Aorta (tissue), 5 donors: ENCODE measurements at regions not wholly inside any gene's neighbourhood (a gene's known extent, or its start where the extent isn't known, plus 50 kb on each side); places are given as distances from the start of the nearest gene placed in this dataset.

Experiments
- ATAC-seq: fragments of 200-7000 bp; cut with Tn5 transposase; one replicate; pipeline ENCODE4 v1.9.1; 2022; ENCODE audit warnings: moderate library complexity; ENCODE audit not compliant: low FRiP score
- DNase-seq, 2 donors: peaks; one replicate each; pipeline ENCODE4 v3.0.0-alpha.2; 2020
- H3K27ac ChIP-seq, 2 donors: one replicate each; pipeline ENCODE4 v1.5.1; 2013; ENCODE audit warnings: low read length in 2 of 2, mild to moderate bottlenecking in 2 of 2, moderate library complexity in 2 of 2, control low read depth in 1 of 2, inconsistent platforms in 1 of 2, low read depth in 1 of 2
- H3K27me3 ChIP-seq, 2 donors: one replicate each; pipeline ENCODE4 v1.6.1; 2013; ENCODE audit warnings: control low read depth in 1 of 2, low read length in 1 of 2, mild to moderate bottlenecking in 1 of 2, moderate library complexity in 1 of 2; ENCODE audit not compliant: insufficient read depth in 2 of 2, control insufficient read depth in 1 of 2
- H3K36me3 ChIP-seq, 2 donors: one replicate each; pipeline ENCODE4 v1.6.1; 2013; ENCODE audit warnings: control low read depth in 1 of 2, low read length in 1 of 2, mild to moderate bottlenecking in 1 of 2; ENCODE audit not compliant: insufficient read depth in 2 of 2, control insufficient read depth in 1 of 2
- H3K4me1 ChIP-seq, 2 donors: one replicate each; pipeline ENCODE4 v1.6.1; 2013; ENCODE audit warnings: low read length in 2 of 2, control low read depth in 1 of 2, mild to moderate bottlenecking in 1 of 2, moderate library complexity in 1 of 2; ENCODE audit not compliant: insufficient read depth in 2 of 2, control insufficient read depth in 1 of 2
- H3K4me3 ChIP-seq, 2 donors: one replicate each; pipeline ENCODE4 v1.5.1; 2013; ENCODE audit warnings: low read length in 2 of 2, control low read depth in 1 of 2, mild to moderate bottlenecking in 1 of 2
- H3K9me3 ChIP-seq: one replicate; pipeline ENCODE4 v1.6.1; 2013; ENCODE audit warnings: mild to moderate bottlenecking, low read length; ENCODE audit not compliant: control insufficient read depth
- WGBS, 2 donors: extraction: QIAGEN DNeasy Blood & Tissue Kit; methylation state at CpG; one replicate each; pipeline ENCODE4 v1.1.7; 2013; 5-methylcytosine and 5-hydroxymethylcytosine counted together
- intact Hi-C, 2 donors: fragments of 100-400 bp; cut with DNase I; formaldehyde crosslinking; loops; one replicate each; pipeline versions ENCODE4 v1.14.2 to v1.15.0; 2022
- donor health status: healthy with polysubstance abuse.
- donor health status: Bipolar disorder and iron deficiency.
- donor health status: DM: no; HTN: no; CAD: no.
- donor health status: DM: no; HTN: no; CAD: no.
- donor health status: DM: yes; HTN: yes; CAD: no.

GRCh38 chr6:18990059-18990978, 603.2 kb downstream of the RNF144B start:
- H3K9me3 ChIP-seq, result no peaks in the 10 kb centered on the region
- intact Hi-C loops, result loop anchor here in 1 of 2 donors (10.0 kb wide), 2 partner anchors 864 to 1064 kb away; no protein-coding TSS in a partner anchor
- H3K27ac ChIP-seq, result no peak overlapping the region
- 51 to 52% methylated on average over 24 of the region's 24 CpGs for WGBS, 2 donors
- H3K36me3 ChIP-seq, result no peaks in the 10 kb centered on the region
- DNase-seq, result peak; percentile 62 to 88
- no peak overlapping the region for H3K4me3 ChIP-seq
- peak; percentile 41 for ATAC-seq
- H3K4me1 ChIP-seq, result no peaks in the 10 kb centered on the region
- no peaks in the 10 kb centered on the region for H3K27me3 ChIP-seq

- Histone ChIP-seq H3K27me3 (no peaks in the 10 kb centered on the region), H3K4me3 (no peak overlapping the region), H3K36me3 (no peaks in the 10 kb centered on the region), H3K4me1 (no peaks in the 10 kb centered on the region), H3K9me3 (no peaks in the 10 kb centered on the region), H3K27ac (no peak overlapping the region)
- 50 to 51% methylated on average over 2 of the region's 2 CpGs for WGBS, 2 donors
- no peak for ATAC-seq
- no peak for DNase-seq
- intact Hi-C loops, result loop anchor here in 1 of 2 donors (10.0 kb wide), 2 partner anchors 857 to 1057 kb away; no protein-coding TSS in a partner anchor
Measured at GRCh38 chr6:18997375-18997826, 610.3 kb downstream of the RNF144B start.

GRCh38 chr6:19002976-19003560, 615.9 kb downstream of the RNF144B start:
- H3K36me3 ChIP-seq, result no peaks in the 10 kb centered on the region
- WGBS, 2 donors, result 78 to 79% methylated on average over 1 of the region's 1 CpG
- no peaks in the 10 kb centered on the region for H3K9me3 ChIP-seq
- intact Hi-C loops, result no loop called here
- H3K27me3 ChIP-seq, result no peaks in the 10 kb centered on the region
- no peaks in the 10 kb centered on the region for H3K4me1 ChIP-seq
- H3K4me3 ChIP-seq, result no peak overlapping the region
- ATAC-seq (no peak), DNase-seq (no peak)
- H3K27ac ChIP-seq, result no peak overlapping the region

DNA sequence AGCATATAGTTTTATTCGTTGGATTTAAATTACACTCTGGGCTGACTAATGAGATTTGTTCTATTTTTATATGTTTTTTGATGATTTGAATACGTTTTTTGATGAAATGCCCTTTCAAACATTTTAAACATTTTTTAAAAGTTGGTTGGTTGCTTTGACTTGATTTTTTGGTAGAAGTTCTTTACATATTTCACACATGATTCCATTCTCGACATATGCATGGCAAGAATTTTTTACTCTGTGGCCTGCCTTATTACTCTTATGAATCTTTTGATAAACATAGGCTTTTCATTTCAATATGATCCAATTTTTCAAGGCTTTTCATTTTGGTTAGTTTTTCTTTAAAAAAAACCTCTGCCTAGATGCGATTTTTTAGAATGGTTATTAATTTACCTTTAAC, 617.0 kb downstream of the RNF144B start:
- intact Hi-C loops, result no loop called here
- Histone ChIP-seq H3K27ac (no peak overlapping the region), H3K27me3 (no peaks in the 10 kb centered on the region), H3K4me1 (no peaks in the 10 kb centered on the region), H3K4me3 (no peak overlapping the region), H3K9me3 (no peaks in the 10 kb centered on the region), H3K36me3 (no peaks in the 10 kb centered on the region)
- DNase-seq (no peak), ATAC-seq (no peak)
- WGBS, 2 donors, result 47 to 67% methylated on average over 4 of the region's 4 CpGs

DNA sequence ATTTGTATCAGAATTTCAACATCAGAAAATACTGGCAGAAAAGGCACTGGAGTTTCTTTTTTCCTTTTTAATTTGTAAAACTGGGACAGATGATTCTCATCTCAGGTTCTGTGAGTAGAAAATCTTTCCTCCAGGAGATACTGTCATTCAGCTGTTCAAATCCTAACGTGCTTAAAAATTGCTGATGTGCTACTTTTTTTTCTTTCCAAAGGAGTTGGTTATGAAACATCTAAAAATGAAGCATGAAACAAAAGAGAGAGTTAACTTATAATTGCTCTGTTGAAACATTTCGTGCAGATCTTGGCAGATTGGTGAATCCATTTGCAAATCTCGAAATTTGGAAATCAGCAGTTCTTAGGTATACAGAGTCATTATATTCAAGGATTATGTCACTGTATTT, 622.6 kb downstream of the RNF144B start:
- no peak for ATAC-seq
- DNase-seq, result no peak
- 86 to 89% methylated on average over 3 of the region's 3 CpGs for WGBS, 2 donors
- H3K36me3 ChIP-seq, result no peaks in the 10 kb centered on the region
- intact Hi-C loops, result no loop called here
- H3K9me3 ChIP-seq, result no peaks in the 10 kb centered on the region
- no peak overlapping the region for H3K27ac ChIP-seq
- H3K4me1 ChIP-seq, result no peaks in the 10 kb centered on the region
- H3K4me3 ChIP-seq, result no peak overlapping the region
- no peaks in the 10 kb centered on the region for H3K27me3 ChIP-seq

DNA sequence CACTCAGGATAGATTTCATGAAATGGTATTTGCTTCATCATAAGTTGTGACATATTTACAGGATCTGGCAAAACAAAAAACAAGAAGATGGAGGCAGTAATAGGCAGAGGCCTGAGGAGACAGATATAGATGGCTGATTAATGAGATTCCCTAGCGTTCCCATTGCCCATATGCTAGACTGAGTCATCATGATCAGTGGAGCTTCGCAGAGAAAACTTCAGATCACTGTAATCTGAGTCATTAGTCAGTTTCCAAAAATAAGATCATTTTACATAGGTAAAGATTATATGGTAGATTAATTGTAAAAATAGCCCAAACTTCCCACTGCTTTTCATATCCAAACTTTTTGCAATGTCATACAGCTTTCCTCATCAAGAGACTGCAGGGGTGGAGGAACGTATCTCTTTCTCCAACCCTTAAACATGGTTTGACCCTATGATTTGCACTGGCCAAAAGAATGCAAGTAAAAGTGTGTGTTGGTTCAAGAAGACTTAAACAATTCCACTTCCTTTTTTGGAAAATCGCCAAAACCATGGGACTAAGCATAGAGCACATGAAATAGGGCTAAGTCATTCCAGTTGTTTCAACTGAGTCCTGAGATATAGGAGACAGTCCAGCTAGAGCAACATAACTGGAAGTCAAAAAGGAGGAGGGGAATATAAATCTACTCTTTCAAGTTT, 626.0 kb downstream of the RNF144B start:
- Histone ChIP-seq H3K9me3 (no peaks in the 10 kb centered on the region), H3K27me3 (no peaks in the 10 kb centered on the region), H3K4me1 (no peaks in the 10 kb centered on the region), H3K4me3 (no peak overlapping the region), H3K36me3 (no peaks in the 10 kb centered on the region), H3K27ac (no peak overlapping the region)
- DNase-seq (no peak), ATAC-seq (no peak)
- intact Hi-C loops, result no loop called here
- WGBS, 2 donors, result 86 to 91% methylated on average over 4 of the region's 4 CpGs

GRCh38 chr6:19024737-19025136, 637.6 kb downstream of the RNF144B start:
- intact Hi-C loops, result loop anchor here (2.0 kb wide), 2 partner anchors 826 to 828 kb away; no protein-coding TSS in a partner anchor
- Histone ChIP-seq H3K9me3 (no peaks in the 10 kb centered on the region), H3K27ac (no peak overlapping the region), H3K4me1 (peaks cover 0 to 5% of the 10 kb centered on the region in 2 donors), H3K27me3 (no peaks in the 10 kb centered on the region), H3K36me3 (no peaks in the 10 kb centered on the region), H3K4me3 (no peak overlapping the region)
- 17 to 26% methylated on average over 4 of the region's 4 CpGs for WGBS, 2 donors
- DNase-seq (no peak), ATAC-seq (peak; percentile 67)

DNA sequence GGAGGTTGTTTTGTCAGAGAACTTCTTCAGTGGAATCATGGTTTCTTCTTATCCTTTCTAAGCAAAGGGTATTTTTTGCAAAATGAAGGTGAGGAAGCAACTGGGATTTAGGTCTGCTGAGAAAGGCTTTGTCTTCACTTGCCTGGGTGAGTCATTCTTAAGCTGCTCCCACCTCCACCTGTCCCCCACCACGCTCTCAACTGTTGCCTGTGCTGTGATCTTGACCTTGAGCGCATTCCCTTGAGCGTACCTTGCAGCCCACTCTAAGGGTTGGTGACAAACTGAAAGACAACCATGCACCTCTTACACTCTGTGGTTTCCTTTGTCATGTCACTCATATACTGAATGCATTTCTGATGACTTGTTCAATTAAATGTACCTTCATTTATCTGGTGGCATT, 641.1 kb downstream of the RNF144B start:
- Histone ChIP-seq H3K4me3 (no peak overlapping the region), H3K4me1 (peaks cover 4 to 5% of the 10 kb centered on the region in 2 donors), H3K27me3 (no peaks in the 10 kb centered on the region), H3K27ac (no peak overlapping the region), H3K9me3 (no peaks in the 10 kb centered on the region), H3K36me3 (no peaks in the 10 kb centered on the region)
- 78 to 83% methylated on average over 3 of the region's 3 CpGs for WGBS, 2 donors
- no peak for DNase-seq
- intact Hi-C loops, result no loop called here
- no peak for ATAC-seq
